Lower leg skin (tissue), 4 donors: ENCODE measurements at regions not wholly inside any gene's neighbourhood (a gene's known extent, or its start where the extent isn't known, plus 50 kb on each side); places are given as distances from the start of the nearest gene placed in this dataset.

Experiments used
- DNase-seq, 2 donors: peaks; one replicate each; pipeline ENCODE4 v3.0.0-alpha.2; 2019; ENCODE audit warnings: low spot score in 2 of 2
- H3K4me3 ChIP-seq: fragments of 200-600 bp; sonication (generic); 2 replicates; pipeline ENCODE4 v1.5.1; 2017; ENCODE audit warnings: mild to moderate bottlenecking, low read depth; ENCODE audit not compliant: poor library complexity, severe bottlenecking
- POLR2A ChIP-seq, 2 donors: fragments of 450-650 bp; IDR thresholded peaks; one replicate each; pipeline ENCODE4 v1.6.1; 2016 to 2017; ENCODE audit warnings: antibody characterized with exemption in 2 of 2, mild to moderate bottlenecking in 1 of 2, moderate library complexity in 1 of 2
- WGBS, 2 donors: methylation state at CpG; one replicate each; pipeline ENCODE4 v1.1.5; 2018; 5-methylcytosine and 5-hydroxymethylcytosine counted together
- intact Hi-C: fragments of 100-400 bp; cut with DNase I; formaldehyde crosslinking; loops from one replicate; pipeline ENCODE4 v1.15.0; 2023; ENCODE audit warnings: low total_unique reads
- TF ChIP-seq, protein P1 (sequence below), 3 donors: fragments of 450-650 bp; IDR thresholded peaks; one replicate each; pipeline ENCODE4 v1.5.1; 2016; ENCODE audit warnings: antibody characterized with exemption in 3 of 3, mild to moderate bottlenecking in 3 of 3, moderate library complexity in 2 of 3

DNA sequence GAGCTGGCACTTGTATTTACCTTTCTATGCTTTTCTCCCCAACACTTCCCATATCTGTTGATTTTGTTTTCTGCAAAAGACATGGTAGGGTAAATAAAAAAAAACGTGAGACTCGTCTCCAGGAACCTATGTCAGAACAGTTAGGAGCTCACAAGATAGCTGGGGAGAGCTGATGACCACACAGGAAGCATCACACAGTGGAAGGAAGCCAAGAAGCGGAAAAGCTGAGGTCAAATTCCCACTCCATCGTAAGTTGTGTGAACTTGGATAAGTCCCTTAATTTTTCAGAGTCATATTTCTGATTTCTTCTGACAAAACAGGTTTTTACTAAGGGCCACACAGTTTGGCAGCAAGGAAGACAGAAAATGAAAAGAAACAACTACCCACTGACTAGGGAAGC is 199.6 kb downstream of the KLF5 start:
- 69 to 77% methylated on average over 4 of the region's 4 CpGs for WGBS, 2 donors
- DNase-seq = no peak
- TF ChIP-seq POLR2A (IDR thresholded peaks at IDR 0.05) = no peak
- TF ChIP-seq, protein P1, sequence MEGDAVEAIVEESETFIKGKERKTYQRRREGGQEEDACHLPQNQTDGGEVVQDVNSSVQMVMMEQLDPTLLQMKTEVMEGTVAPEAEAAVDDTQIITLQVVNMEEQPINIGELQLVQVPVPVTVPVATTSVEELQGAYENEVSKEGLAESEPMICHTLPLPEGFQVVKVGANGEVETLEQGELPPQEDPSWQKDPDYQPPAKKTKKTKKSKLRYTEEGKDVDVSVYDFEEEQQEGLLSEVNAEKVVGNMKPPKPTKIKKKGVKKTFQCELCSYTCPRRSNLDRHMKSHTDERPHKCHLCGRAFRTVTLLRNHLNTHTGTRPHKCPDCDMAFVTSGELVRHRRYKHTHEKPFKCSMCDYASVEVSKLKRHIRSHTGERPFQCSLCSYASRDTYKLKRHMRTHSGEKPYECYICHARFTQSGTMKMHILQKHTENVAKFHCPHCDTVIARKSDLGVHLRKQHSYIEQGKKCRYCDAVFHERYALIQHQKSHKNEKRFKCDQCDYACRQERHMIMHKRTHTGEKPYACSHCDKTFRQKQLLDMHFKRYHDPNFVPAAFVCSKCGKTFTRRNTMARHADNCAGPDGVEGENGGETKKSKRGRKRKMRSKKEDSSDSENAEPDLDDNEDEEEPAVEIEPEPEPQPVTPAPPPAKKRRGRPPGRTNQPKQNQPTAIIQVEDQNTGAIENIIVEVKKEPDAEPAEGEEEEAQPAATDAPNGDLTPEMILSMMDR (IDR thresholded peaks at IDR 0.05) = no peak
- intact Hi-C loops = no loop called here
- H3K4me3 ChIP-seq = no peak overlapping the region

DNA sequence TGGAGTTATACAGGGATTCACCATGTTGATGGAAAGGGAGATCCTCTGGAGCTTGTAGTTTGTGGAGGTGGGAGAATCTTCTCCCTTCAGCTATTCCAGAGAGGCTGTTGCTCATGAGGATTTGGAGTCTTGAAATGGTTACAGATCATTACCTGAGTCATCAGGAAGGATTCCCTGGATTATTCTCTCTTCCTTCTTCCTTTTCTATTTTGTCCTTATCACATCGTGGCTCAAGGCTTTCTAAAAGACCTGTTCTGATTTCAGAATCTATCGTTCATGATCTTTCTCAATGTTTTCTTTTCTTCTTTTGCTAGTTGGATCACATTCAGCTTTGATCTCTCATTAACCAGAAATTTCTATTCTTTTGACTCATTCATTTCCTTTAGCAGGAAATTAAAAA is 196.0 kb downstream of the KLF5 start:
- DNase-seq = no peak
- WGBS, 2 donors = 42 to 62% methylated on average over 2 of the region's 2 CpGs
- intact Hi-C loops = no loop called here
- no peak overlapping the region for H3K4me3 ChIP-seq
- TF ChIP-seq, protein P1 (IDR thresholded peaks at IDR 0.05) = no peak
- no peak for TF ChIP-seq POLR2A (IDR thresholded peaks at IDR 0.05)

DNA sequence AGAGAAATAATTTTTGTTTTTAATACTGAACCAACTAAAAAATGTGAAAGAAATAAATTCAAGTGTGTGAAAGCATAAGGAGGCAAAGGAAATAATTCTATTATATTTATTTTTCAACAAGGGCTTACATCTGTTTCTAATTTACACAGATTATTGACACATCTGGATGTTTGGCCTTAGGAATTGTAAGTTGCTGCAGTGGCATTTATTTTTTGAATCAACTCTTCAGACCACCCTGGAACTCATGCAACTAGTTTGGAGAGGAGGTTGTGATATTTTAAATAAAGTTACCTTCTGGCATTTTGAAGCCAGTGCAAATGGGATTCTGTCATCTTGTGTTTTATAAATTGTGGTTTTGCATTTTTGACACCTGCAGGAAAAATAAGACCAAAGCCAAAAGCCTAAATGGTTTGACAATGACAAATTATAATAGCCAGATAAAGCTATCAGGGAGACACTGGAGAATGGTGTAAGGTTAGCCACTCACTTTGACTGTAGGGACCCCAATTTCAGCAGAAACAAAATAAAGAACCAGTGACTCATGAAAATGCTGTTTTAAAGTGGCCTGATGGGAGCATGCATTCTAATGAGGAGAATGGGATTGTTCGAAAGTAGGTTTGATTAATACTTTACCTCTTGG is 192.9 kb downstream of the KLF5 start:
- H3K4me3 ChIP-seq = no peak overlapping the region
- intact Hi-C loops = no loop called here
- DNase-seq = no peak
- TF ChIP-seq, protein P1 (IDR thresholded peaks at IDR 0.05) = no peak
- TF ChIP-seq POLR2A (IDR thresholded peaks at IDR 0.05) = no peak
- 68 to 81% methylated on average over 1 of the region's 1 CpG for WGBS, 2 donors

DNA sequence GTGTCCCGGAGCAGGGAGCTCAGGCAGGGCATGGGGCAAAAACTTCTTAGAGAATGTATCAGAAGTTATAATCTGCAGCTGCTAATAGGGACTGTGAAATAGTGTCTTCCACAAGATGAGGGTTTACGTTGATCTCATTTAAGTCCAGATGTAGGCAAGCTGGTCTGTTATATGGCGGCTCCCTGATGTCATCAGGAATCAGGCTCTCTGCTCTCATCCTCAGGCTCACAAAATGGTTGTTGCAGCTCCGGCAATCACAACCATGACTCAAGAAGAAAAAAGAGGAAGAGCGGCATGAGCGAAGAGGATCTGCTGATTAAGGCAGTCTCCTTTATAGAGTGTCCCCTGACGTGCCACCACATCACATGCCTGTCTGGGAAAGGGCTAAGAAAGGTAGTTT is 191.3 kb downstream of the KLF5 start:
- 95 to 96% methylated on average over 7 of the region's 7 CpGs for WGBS, 2 donors
- DNase-seq = no peak
- intact Hi-C loops = no loop called here
- H3K4me3 ChIP-seq = no peak overlapping the region
- TF ChIP-seq POLR2A (IDR thresholded peaks at IDR 0.05) = no peak
- TF ChIP-seq, protein P1 (IDR thresholded peaks at IDR 0.05) = no peak

DNA sequence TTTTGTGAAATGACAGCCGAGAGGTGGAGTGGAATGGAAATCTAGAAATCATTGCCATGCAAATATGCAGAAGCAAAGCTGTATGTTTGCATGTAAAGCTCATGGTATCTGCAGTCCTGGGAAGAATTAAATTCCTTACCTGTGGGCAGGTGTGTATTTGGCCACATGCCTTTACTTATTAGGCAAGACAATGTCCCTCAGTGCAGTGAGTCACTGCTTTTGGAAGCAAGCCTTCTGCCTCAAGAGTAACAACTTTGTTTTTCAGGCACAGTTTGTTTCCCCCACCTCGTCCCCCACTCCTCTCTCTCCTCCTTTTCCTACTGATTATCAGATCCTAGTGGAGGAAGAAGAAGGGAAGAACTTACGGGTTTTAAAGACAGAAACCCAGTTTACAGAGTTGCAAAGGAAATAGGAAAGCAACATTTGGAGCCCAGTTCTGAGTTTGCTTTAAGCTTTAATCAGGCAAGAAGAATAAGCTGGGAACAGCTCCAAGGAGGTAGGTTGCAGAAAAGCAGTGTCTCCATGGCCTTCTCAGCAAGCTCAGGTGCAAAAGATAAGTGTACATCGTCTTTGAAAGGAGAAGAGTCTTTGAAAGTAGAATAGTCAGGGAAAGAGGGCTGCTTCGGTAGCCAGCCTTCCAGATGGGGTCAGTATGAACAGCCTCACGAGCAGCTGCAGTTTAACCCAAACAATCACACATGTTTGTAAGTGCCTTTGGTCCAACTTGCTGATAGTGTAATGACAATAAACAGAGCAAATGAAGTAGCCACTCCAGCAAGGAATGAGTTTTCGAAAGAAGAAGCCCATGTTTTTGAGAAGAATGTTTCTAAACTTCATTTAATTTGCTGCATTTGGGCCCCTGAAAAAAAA is 190.1 kb downstream of the KLF5 start:
- 37 to 42% methylated on average over 7 of the region's 7 CpGs for WGBS, 2 donors
- DNase-seq = peak in 1 of 2 donors; percentile 61
- no peak overlapping the region for H3K4me3 ChIP-seq
- intact Hi-C loops = no loop called here
- TF ChIP-seq POLR2A (IDR thresholded peaks at IDR 0.05) = no peak
- TF ChIP-seq, protein P1 (IDR thresholded peaks at IDR 0.05) = no peak
